IMR-90 (cell line): ENCODE measurements at regions not wholly inside any gene's neighbourhood (a gene's known extent, or its start where the extent isn't known, plus 50 kb on each side); places are given as distances from the start of the nearest gene placed in this dataset.

Experiments
- ATAC-seq: fragments of 200-7000 bp; cut with Tn5 transposase; 2 replicates; pipeline ENCODE4 v1.9.1; 2020; ENCODE audit warnings: low read depth, mild to moderate bottlenecking, moderate library complexity
- BruUV-seq: library from RNA; stranded (reverse); fragments of 400-500 nt; replicated peaks from 2 replicates; lab custom pipeline; 2021; lab: Mats Ljungman, UMichigan
- CTCF ChIA-PET: fragments of 300-600 bp; formaldehyde crosslinking; extraction: SDS; loops from one replicate; lab custom pipeline; 2021; ENCODE audit warnings: antibody characterized with exemption; lab: Yijun Ruan, JAX
- POLR2A ChIA-PET: fragments of 300-600 bp; sonication (Branson Sonifier 250); formaldehyde crosslinking; loops from one replicate; lab custom pipeline; 2022; ENCODE audit warnings: antibody characterized with exemption; ENCODE audit not compliant: unreplicated experiment; lab: Charles Lee
- DNase-seq: peaks from one replicate; pipeline ENCODE4 v3.0.0; 2013
- H2AFZ ChIP-seq: replicated peaks from 2 replicates; pipeline ENCODE3; 2013; ENCODE audit warnings: low read length, mild to moderate bottlenecking; ENCODE audit not compliant: poor library complexity
- H2AK5ac ChIP-seq: 2 replicates; pipeline ENCODE4 v1.6.1; 2013; ENCODE audit warnings: low read depth, low read length, inconsistent platforms
- H2AK9ac ChIP-seq: replicated peaks from 2 replicates; pipeline ENCODE3; 2013; ENCODE audit warnings: mild to moderate bottlenecking, low read depth, low read length, moderate library complexity; ENCODE audit not compliant: poor library complexity
- H2BK120ac ChIP-seq: 2 replicates; pipeline ENCODE4 v1.6.1; 2013; ENCODE audit warnings: low read depth, low read length, inconsistent platforms
- H2BK15ac ChIP-seq: 3 replicates; pipeline ENCODE4 v1.6.1; 2013; ENCODE audit warnings: low read depth, low read length, inconsistent platforms
- H2BK20ac ChIP-seq: 2 replicates; pipeline ENCODE4 v1.6.1; 2013; ENCODE audit warnings: low read depth, mild to moderate bottlenecking, inconsistent platforms, low read length, moderate library complexity
- H2BK5ac ChIP-seq: 2 replicates; pipeline ENCODE4 v1.6.1; 2013; ENCODE audit warnings: mild to moderate bottlenecking, low read depth, low read length, inconsistent platforms; ENCODE audit not compliant: poor library complexity, severe bottlenecking
- H3K14ac ChIP-seq: replicated peaks from 2 replicates; pipeline ENCODE4 v1.6.1; 2013; ENCODE audit warnings: low read depth, low read length, inconsistent platforms
- H3K18ac ChIP-seq: 2 replicates; pipeline ENCODE4 v1.6.1; 2013; ENCODE audit warnings: low read depth, low read length, control low read depth
- H3K23ac ChIP-seq: 2 replicates; pipeline ENCODE4 v1.6.1; 2013; ENCODE audit warnings: low read depth, low read length, inconsistent platforms
- H3K27ac ChIP-seq: 2 replicates; pipeline ENCODE4 v1.5.1; 2013; ENCODE audit warnings: mild to moderate bottlenecking, control low read depth, low read length; ENCODE audit not compliant: insufficient read depth
- H3K27me3 ChIP-seq: 2 replicates; pipeline ENCODE4 v1.6.1; 2013; ENCODE audit warnings: low read length; ENCODE audit not compliant: control insufficient read depth, insufficient read depth
- H3K36me3 ChIP-seq: 2 replicates; pipeline ENCODE4 v1.6.1; 2013; ENCODE audit warnings: low read length, mixed read lengths; ENCODE audit not compliant: control insufficient read depth, insufficient read depth
- H3K4ac ChIP-seq: 2 replicates; pipeline ENCODE4 v1.6.1; 2013; ENCODE audit warnings: low read depth, low read length, inconsistent platforms
- H3K4me1 ChIP-seq: 2 replicates; pipeline ENCODE4 v1.6.1; 2013; ENCODE audit warnings: low read length, mixed read lengths; ENCODE audit not compliant: control insufficient read depth, insufficient read depth
- H3K4me2 ChIP-seq: 2 replicates; pipeline ENCODE4 v1.6.1; 2013; ENCODE audit warnings: low read depth, mild to moderate bottlenecking, control low read depth, low read length, moderate library complexity
- H3K4me3 ChIP-seq: 2 replicates; pipeline ENCODE4 v1.5.1; 2013; ENCODE audit warnings: low read depth, mild to moderate bottlenecking, control low read depth, low read length, moderate library complexity; ENCODE audit not compliant: insufficient read depth
- H3K56ac ChIP-seq: 2 replicates; pipeline ENCODE4 v1.6.1; 2013; ENCODE audit warnings: low read length, inconsistent platforms; ENCODE audit not compliant: insufficient read depth; ENCODE audit errors: extremely low read depth
- H3K79me1 ChIP-seq, 2 experiments: 2 replicates each; pipeline ENCODE4 v1.6.1; 2013; ENCODE audit warnings: low read length in 2 of 2, inconsistent platforms in 1 of 2, low read depth in 1 of 2
- H3K9ac ChIP-seq: 2 replicates; pipeline ENCODE4 v1.6.1; 2013; ENCODE audit warnings: low read depth, low read length, control low read depth
- H3K9me1 ChIP-seq: 2 replicates; pipeline ENCODE4 v1.6.1; 2013; ENCODE audit warnings: low read length, inconsistent platforms; ENCODE audit not compliant: insufficient read depth
- H3K9me3 ChIP-seq: 2 replicates; pipeline ENCODE4 v1.6.1; 2013; ENCODE audit warnings: low read length; ENCODE audit not compliant: control insufficient read depth, insufficient read depth
- H4K20me1 ChIP-seq: 2 replicates; pipeline ENCODE4 v1.6.1; 2013; ENCODE audit warnings: low read length, inconsistent platforms; ENCODE audit not compliant: insufficient read depth
- H4K5ac ChIP-seq: 2 replicates; pipeline ENCODE4 v1.6.1; 2013; ENCODE audit warnings: mild to moderate bottlenecking, low read depth, low read length, control low read depth
- H4K8ac ChIP-seq, 2 experiments: 2 replicates each; pipeline ENCODE4 v1.6.1; 2013; ENCODE audit warnings: low read depth in 2 of 2, low read length in 2 of 2, control low read depth in 1 of 2, inconsistent platforms in 1 of 2
- H4K91ac ChIP-seq: 2 replicates; pipeline ENCODE4 v1.6.1; 2013; ENCODE audit warnings: low read depth, low read length, inconsistent platforms; ENCODE audit not compliant: insufficient read depth
- BHLHE40 ChIP-seq: fragments of 150-350 bp; IDR thresholded peaks from 2 replicates; pipeline ENCODE4 v1.6.1; 2016; ENCODE audit warnings: mild to moderate bottlenecking, low read depth, low read length
- FOS ChIP-seq: fragments of 150-350 bp; IDR thresholded peaks from 2 replicates; pipeline ENCODE4 v1.6.1; 2016; ENCODE audit warnings: low read depth, low read length
- MAZ ChIP-seq: IDR thresholded peaks from 2 replicates; pipeline ENCODE4 v1.6.1; 2012; ENCODE audit warnings: low read depth, mild to moderate bottlenecking, low read length, improper control_type of control experiment, moderate library complexity, borderline replicate concordance
- MXI1 ChIP-seq: IDR thresholded peaks from 2 replicates; pipeline ENCODE4 v1.6.1; 2012; ENCODE audit warnings: low read depth, mild to moderate bottlenecking, low read length, moderate library complexity, borderline replicate concordance
- RCOR1 ChIP-seq: IDR thresholded peaks from 2 replicates; pipeline ENCODE4 v1.6.1; 2012; ENCODE audit warnings: mild to moderate bottlenecking, low read length, improper control_type of control experiment; ENCODE audit not compliant: insufficient replicate concordance
- SMC3 ChIP-seq: fragments of 150-350 bp; IDR thresholded peaks from 2 replicates; pipeline ENCODE4 v1.6.1; 2016; ENCODE audit warnings: low read depth, mild to moderate bottlenecking, antibody characterized with exemption, low read length, moderate library complexity
- WGBS, 2 experiments: methylation state at CpG; one replicate each; pipeline versions ENCODE4 v1.1.5 to v1.1.7; 2013; ENCODE audit warnings: missing lambda C conversion rate in 2 of 2; ENCODE audit not compliant: insufficient read length in 1 of 2; ENCODE audit errors: extremely low coverage in 2 of 2; 5-methylcytosine and 5-hydroxymethylcytosine counted together
- dilution Hi-C: fragments of 300-500 bp; cut with HindIII; formaldehyde crosslinking; loops from one replicate; pipeline ENCODE4 v1.14.3; 2018; ENCODE audit warnings: low sequenced_read_pairs; ENCODE audit not compliant: unreplicated experiment
- in situ Hi-C: fragments of 300-500 bp; cut with MboI; formaldehyde crosslinking; loops from 3 replicates; pipeline ENCODE4 v1.14.3; 2019; ENCODE audit warnings: low sequenced_read_pairs, inconsistent platforms, mixed read lengths
- intact Hi-C: fragments of 100-400 bp; cut with micrococcal nuclease; formaldehyde crosslinking; loops from 2 replicates; pipeline ENCODE4 v1.10.0; 2022

- ChIA-PET CTCF (no interaction called here), POLR2A (no interaction called here)
- Histone ChIP-seq H3K79me1 (no peaks in the 10 kb centered on the region), H2AK5ac (no peak overlapping the region), H3K9me3 (no peaks in the 10 kb centered on the region), H3K23ac (no peak overlapping the region), H2BK20ac (no peak overlapping the region), H3K27me3 (peaks cover 37% of the 10 kb centered on the region), H3K4ac (no peak overlapping the region), H2BK15ac (no peak overlapping the region), H3K9me1 (no peaks in the 10 kb centered on the region; the same call in 1 of the 2 replicates), H4K20me1 (no peaks in the 10 kb centered on the region), H3K56ac (no peak overlapping the region), H3K27ac (no peak overlapping the region), H4K5ac (no peak overlapping the region), H4K91ac (no peak overlapping the region), H3K4me1 (no peaks in the 10 kb centered on the region), H3K14ac (no peak overlapping the region), H3K4me2 (no peak overlapping the region), H2AK9ac (no peak overlapping the region), H2BK120ac (no peak overlapping the region), H3K18ac (no peak overlapping the region), H3K4me3 (no peak overlapping the region), H3K9ac (no peak overlapping the region), H2BK5ac (no peak overlapping the region), H3K36me3 (no peaks in the 10 kb centered on the region), H4K8ac (no peak overlapping the region), H2AFZ (no peak overlapping the region)
- intact Hi-C loops, result no loop called here
- no TSS peak for BruUV-seq
- DNase-seq (no peak), ATAC-seq (no peak)
- TF ChIP-seq FOS (no peak), BHLHE40 (no peak), SMC3 (no peak), MXI1 (no peak), MAZ (no peak), RCOR1 (no peak)
- WGBS, 2 experiments, result no CpG with 5 or more reads among the region's 10 CpGs
- in situ Hi-C loops, result no loop called here
- dilution Hi-C loops, result no loop called here
Observed at GRCh38 chr3:194019398-194020165, 116.4 kb upstream of the HES1 start.
